ENCODE measurements at regions not wholly inside any gene's neighbourhood (a gene's known extent, or its start where the extent isn't known, plus 50 kb on each side); places are given as distances from the start of the nearest gene placed in this dataset.

DNA sequence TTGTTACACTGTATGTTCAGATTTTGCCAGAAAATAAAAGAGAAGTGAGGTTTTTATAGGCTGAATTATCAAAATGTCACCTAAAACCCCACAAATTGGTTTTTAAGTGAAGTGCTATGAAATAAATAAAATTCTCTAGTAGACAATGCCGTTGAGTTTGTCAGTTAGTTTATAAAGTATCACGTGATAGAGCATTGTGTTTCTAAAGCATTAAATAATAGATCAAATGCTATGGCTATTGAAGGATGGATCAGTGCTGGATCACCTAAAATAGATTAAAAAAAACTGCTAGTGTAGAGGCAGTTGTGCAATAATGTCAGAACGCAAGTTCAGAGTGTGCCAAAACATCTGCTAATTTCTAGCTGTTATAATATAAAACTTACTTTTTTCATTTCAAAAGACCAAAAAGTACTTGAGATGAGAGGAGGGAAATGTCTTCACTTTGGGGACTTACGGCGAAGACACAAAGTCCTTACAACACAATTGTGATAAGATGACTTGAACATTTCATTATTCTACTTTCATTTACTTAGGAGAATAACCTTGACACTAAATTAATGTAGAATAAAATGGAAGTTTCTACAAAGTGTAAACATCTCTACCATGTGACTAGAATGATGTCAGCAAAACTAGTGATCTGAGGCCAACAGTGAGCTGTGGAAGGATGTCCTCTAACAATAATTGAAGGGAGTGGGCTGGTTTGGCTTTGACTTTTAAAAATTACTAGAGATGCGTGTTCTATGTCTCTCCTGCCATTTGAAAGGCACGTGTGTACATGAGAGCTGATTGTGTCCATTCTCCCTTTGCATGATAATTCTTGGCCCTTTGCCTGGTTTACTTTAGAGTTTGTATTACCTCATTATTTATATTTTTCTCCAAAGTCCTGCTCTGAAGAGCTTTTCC lies 154.4 kb upstream of the PDE3A start:
- BruUV-seq (replicated peaks), result no TSS peak
- TF ChIP-seq MYC (IDR thresholded peaks at IDR 0.05; ENCODE audit: low read depth, low read length) (no peak), MYC (CRISPR knock-in tag; IDR thresholded peaks at IDR 0.05; ENCODE audit: borderline replicate concordance, low read depth) (no peak), NR3C1 (CRISPR knock-in tag; IDR thresholded peaks at IDR 0.05) (no peak), TARDBP (IDR thresholded peaks at IDR 0.05) (no peak)
- TF ChIP-seq, protein P1, sequence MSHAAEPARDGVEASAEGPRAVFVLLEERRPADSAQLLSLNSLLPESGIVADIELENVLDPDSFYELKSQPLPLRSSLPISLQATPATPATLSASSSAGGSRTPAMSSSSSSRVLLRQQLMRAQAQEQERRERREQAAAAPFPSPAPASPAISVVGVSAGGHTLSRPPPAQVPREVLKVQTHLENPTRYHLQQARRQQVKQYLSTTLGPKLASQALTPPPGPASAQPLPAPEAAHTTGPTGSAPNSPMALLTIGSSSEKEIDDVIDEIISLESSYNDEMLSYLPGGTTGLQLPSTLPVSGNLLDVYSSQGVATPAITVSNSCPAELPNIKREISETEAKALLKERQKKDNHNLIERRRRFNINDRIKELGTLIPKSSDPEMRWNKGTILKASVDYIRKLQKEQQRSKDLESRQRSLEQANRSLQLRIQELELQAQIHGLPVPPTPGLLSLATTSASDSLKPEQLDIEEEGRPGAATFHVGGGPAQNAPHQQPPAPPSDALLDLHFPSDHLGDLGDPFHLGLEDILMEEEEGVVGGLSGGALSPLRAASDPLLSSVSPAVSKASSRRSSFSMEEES (CRISPR knock-in tag; IDR thresholded peaks at IDR 0.05), result peak; percentile 65
- TF ChIP-seq, protein P2, sequence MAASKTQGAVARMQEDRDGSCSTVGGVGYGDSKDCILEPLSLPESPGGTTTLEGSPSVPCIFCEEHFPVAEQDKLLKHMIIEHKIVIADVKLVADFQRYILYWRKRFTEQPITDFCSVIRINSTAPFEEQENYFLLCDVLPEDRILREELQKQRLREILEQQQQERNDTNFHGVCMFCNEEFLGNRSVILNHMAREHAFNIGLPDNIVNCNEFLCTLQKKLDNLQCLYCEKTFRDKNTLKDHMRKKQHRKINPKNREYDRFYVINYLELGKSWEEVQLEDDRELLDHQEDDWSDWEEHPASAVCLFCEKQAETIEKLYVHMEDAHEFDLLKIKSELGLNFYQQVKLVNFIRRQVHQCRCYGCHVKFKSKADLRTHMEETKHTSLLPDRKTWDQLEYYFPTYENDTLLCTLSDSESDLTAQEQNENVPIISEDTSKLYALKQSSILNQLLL (CRISPR knock-in tag; IDR thresholded peaks at IDR 0.05; ENCODE audit: borderline replicate concordance), result no peak
- Histone ChIP-seq H3K9me3 (replicated peaks; ENCODE audit: control insufficient read depth, insufficient read depth, low read depth, low read length) (no peaks in the 10 kb centered on the region), H3K27ac (ENCODE audit: extremely low read depth, low read depth, low read length) (no peak overlapping the region), H2AFZ (ENCODE audit: low read depth, low read length) (no peak overlapping the region), H3K9ac (ENCODE audit: insufficient read depth in 1 of 2, low read depth in 2 of 2, low read length in 2 of 2) (no peak overlapping the region), H4K20me1 (replicated peaks; ENCODE audit: control insufficient read depth, insufficient read depth, low read length) (no peaks in the 10 kb centered on the region), H3K79me2 (ENCODE audit: control insufficient read depth, insufficient read depth, low read length) (no peaks in the 10 kb centered on the region), H3K4me1 (replicated peaks in 1 of 2; ENCODE audit: control insufficient read depth in 2 of 2, insufficient read depth in 2 of 2, low read length in 2 of 2) (no peaks in the 10 kb centered on the region), H3K4me3 (no peak overlapping the region), H3K4me2 (ENCODE audit: insufficient read depth, low read length) (no peak overlapping the region), H3K27me3 (ENCODE audit: control insufficient read depth in 2 of 2, insufficient read depth in 2 of 2, low read length in 2 of 2) (no peaks in the 10 kb centered on the region), H3K36me3 (ENCODE audit: control insufficient read depth, insufficient read depth, low read length) (no peaks in the 10 kb centered on the region), H3K9me1 (ENCODE audit: control insufficient read depth, insufficient read depth, low read length) (no peaks in the 10 kb centered on the region)
- ChIA-PET CTCF (ENCODE audit: low intra/inter-chr PET ratio) (no interaction called here), POLR2A (no interaction called here)
- DNase-seq (ENCODE audit: extremely low read depth in 1 of 4, low spot score in 3 of 4) (no peak), FAIRE-seq (no peak), ATAC-seq (no peak)
- in situ Hi-C loops (cut with MboI), result no loop called here
- intact Hi-C loops (cut with micrococcal nuclease), result no loop called here
- WGBS (ENCODE audit: insufficient coverage, low coverage, missing lambda C conversion rate), result 0% methylated on average over 7 of the region's 7 CpGs

Data from K562 (cell line).